ENCODE measurements at regions not wholly inside any gene's neighbourhood (a gene's known extent, or its start where the extent isn't known, plus 50 kb on each side); places are given as distances from the start of the nearest gene placed in this dataset.

GRCh38 chr11:115912484-115912945 is 408.3 kb upstream of the CADM1 start:
- peak; percentile 42 for DNase-seq

DNA sequence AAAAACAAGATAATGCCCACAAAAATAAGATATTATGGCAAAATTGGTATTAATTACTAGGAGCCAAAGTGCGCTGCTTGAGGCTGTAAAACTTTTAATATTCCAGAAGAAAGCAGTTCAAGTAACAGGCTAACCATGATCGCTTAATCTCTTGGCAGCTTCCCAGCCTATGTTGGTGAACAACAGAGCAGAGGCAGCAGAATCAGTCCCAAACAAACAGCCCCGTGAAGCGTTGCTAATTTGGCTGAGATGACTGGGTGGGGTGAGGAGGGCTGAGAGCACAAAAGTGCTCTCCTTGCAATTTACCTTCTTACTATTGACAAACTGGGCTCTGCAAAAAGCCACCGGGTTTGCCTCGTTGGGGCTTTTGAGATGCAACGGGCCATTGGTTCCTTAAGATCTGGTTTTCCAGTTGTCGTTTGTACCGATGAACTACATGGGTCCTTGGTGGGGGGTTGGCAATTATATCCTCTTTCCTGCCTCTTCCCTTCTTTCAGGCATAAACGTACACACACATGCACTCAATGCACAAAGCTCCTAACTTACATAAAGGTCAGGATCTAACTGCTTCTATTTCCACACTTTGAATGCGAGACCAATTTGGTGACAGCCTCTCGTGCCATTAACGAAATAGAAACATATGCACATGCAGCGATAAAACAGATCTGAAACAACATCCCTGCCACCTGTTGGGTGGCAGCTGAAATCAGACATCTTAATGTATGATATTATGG is 407.6 kb upstream of the CADM1 start:
- peak; percentile 42 for DNase-seq

GRCh38 chr11:115910379-115910778 is 406.2 kb upstream of the CADM1 start:
- DNase-seq: no peak

GRCh38 chr11:115906171-115906570 is 402.0 kb upstream of the CADM1 start:
- DNase-seq: no peak

DNA sequence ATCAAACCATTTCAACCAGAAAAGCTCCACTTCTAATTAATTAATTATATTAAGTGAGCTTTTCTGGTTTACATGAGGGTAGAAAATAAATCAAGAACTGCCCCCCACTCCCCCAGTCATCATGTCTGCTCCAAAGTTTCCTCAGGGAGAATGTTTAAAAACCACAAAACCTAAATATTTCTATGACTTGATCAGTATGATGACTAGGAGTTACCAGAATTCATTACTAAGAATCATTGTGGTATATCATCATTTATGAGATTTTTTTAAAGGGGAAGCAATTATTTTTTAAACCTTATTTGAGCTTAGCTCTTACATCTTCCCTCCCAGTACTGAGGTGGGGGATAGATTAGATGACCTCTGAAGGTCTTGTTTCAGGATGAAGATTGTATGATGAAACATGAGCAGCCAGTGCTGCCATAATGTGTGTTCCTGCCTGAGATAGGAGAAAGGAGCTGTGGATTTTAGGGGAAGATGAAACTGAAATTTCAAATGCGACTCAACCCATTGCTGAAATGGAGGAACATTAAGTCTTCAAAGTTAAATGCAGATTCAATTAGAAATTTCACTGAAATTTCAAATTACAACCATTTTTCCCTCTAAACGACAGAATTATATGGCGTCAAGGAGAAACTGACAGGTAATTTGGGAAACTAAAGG is 401.3 kb upstream of the CADM1 start:
- no peak for DNase-seq

GRCh38 chr11:115903179-115903578 is 399.0 kb upstream of the CADM1 start:
- DNase-seq: no peak

- DNase-seq: no peak
These were observed 396.9 kb upstream of the CADM1 start for GRCh38 chr11:115901069-115901468.

DNA sequence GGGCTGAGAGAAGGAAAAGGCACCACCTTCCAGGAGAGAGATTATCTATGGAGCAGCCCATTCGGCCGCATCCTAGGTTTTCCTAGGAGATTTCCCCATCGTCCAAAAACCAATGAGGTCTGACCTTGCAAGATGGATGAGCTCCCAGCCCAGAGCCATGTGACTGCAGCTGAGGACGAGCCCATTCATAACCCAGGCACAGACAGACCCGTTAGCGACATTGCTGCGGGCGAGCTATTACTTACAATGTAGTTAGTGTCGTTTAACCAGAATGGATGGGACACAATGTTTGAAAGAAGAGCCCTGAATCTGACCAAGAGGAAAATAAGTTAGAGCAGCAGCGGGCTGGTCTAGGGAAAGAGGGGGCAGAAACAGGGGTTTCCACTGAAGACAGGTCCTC is 395.9 kb upstream of the CADM1 start:
- no peak for DNase-seq

GRCh38 chr11:115897707-115898106 is 393.5 kb upstream of the CADM1 start:
- DNase-seq: no peak

DNA sequence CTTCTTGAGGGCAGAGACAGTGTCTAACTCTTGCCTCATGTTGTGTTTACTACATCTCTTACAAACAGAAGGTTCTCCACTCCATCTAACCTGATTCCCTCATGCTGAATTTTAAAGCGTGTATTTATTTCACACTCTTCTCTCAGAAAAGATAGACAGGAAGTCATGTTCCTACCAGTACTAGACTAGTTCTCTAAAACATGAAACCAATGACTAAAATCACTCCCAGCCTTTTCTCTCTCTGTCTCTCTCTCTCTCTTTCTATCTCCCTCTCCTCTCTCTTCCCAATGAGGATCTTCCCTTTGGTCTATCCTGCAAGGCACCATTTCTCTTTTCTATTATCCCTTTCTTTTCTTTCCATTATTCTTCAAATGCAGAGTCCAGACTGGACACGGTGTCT is 391.9 kb upstream of the CADM1 start:
- no peak for DNase-seq

- no peak for DNase-seq
These were observed 391.4 kb upstream of the CADM1 start for GRCh38 chr11:115895594-115895993.

DNA sequence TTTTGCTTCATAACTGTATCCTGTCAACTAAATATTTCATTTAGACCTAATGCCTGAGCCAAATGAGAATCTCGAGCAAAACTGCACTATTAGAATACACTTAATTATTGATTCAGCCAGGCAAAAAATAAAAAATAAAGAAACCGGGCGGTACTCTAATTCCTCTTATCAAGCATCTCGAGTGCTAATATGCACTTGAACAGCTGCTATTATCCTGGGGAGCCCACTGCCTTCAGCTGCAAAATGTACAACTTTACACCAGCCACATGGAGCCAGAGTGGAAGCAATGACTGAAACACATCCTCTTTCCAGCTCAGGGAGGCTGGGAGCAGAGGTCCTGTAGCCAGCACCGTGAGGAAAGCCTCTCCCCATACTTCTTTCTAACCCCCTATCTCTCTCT is 390.0 kb upstream of the CADM1 start:
- no peak for DNase-seq

DNA sequence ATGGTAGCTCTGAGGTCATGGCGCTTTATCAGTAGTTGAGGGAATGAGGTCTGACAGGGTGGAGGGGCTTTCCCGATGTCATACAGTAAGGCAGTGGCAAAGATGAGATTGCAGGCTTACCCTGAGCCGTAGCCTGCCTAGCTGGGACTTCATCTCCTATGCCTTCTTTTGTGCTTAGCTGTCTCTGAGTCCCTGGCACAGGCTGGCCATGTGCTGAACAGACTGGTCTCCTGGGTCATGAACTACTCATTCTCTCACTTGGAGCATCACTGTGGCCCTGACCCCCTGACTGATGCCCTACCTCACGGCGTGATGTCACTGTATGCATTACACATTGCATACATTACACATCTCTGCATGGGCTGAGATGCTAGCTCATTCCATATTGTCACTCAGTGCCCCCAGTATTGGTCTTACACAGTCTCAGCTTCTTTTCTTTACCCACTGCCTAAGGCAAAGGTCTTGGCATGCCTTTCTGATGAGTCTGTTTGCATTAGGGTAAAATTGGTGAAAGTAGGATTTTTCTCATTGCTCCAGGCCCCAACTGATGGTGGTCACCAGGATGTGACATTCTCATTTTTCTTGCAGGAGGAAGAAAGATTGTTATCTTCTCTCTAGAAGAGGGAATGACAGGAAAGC is 389.4 kb upstream of the CADM1 start:
- no peak for DNase-seq

DNA sequence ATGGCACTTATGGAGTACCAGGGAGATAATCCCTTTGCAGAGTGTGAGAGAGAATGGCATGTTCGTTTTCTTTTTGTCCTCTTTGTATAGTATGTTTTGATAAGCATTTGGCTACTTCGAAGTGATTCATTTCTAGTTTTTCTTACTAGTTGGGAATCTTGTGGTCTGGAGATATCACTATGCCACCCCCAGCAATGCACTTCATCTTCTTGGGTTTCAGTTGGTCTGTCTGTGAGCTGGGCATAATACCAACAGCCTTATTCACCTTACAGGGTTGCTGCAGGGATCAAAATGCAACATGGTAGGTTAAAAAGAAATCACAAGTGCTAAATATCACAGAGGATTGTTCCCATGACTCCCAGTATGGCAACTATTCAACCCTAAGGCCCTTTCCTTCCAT is 387.8 kb upstream of the CADM1 start:
- no peak for DNase-seq

DNA sequence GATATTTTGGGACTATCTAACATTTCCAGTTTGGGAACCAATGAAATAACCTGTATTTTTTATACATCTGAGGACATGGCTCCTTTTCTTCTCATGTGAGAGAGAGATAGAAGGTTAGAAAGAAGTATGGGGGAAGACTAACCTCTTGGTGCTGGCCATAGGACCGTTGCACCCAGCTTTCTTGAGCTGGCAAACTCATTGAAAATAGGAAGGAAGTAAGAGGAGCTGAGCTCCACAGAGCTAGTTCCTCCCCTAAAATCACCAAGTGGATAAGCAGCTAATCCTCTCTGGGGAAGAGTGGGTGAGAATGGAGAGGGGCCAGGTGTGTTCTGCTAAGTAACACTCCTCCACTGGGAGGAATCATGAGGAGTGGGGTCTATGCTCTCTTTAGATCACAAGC is 387.4 kb upstream of the CADM1 start:
- DNase-seq: no peak

DNA sequence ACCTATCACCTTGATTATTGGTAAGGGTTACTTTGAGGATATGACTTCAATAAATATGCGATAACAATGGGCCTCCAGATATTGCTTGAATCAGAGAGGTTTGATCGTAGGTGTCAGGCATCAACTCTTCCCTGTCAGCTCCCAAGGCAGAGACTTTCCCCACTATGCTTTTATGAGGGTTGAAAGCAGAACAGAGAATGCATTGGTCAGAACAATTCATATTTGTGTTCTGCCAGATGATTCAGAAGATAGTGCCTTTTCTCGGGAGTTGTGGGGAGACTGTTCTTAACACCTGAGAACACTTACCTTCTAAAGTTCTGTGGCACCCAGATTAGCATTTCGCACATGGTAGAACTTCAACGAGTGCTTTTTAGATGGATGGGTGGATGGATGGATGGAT is 386.3 kb upstream of the CADM1 start:
- DNase-seq: no peak

DNA sequence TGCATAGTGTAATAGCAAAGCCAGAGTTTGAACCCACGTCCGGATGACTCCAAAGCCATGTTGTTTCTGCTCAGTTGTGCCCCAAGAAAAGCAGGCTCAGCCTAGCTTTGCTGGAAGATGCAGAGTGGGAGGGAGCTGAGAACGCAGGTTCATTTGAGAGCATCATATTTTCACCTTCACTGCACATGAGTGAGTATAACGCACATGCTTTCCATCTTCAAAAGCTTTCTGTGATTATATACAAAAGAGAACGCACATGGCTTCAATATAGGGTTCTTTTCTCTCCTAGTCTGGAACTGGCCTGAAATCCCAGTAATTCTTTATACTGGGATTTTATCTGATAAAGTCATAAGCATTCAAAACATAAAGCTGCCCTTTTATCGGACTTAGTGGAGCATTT is 385.5 kb upstream of the CADM1 start:
- DNase-seq: no peak

- no peak for DNase-seq
These were observed 383.5 kb upstream of the CADM1 start for GRCh38 chr11:115887727-115888126.

DNA sequence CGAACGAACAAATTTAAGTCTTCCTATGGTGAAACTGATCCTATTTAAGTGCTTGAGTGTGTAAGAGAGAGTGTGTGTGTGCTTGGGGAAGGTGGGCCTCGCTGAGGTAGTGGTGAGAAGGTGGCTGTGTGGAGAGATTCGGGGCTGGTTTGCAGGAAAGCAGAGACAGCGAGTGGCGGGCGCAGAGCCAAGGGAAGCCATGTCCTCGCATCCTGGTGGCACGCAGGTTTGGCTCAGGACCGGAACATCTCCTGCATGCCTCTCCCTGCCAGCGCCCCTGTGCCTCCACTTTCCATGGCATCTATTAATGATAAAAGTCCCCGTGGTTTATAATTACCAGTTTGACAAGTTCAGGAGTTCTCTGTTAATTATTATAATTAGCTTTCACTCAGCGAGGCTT is 383.1 kb upstream of the CADM1 start:
- no peak for DNase-seq

DNA sequence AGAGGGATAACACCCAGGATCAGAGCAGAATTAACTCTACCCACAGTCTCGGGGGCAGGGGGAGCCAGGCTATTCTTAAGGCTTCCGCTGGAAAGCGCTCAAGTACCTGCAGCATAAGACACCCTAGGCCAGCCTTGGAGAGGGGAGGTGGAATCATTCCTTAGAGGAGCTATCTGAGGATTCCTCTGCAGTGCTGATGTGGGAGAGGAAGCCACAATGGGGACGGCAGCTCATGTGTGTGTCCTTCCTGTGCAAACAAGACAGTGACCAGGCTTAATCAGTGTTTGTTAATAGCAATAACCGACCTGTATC is 382.2 kb upstream of the CADM1 start:
- DNase-seq: no peak

DNA sequence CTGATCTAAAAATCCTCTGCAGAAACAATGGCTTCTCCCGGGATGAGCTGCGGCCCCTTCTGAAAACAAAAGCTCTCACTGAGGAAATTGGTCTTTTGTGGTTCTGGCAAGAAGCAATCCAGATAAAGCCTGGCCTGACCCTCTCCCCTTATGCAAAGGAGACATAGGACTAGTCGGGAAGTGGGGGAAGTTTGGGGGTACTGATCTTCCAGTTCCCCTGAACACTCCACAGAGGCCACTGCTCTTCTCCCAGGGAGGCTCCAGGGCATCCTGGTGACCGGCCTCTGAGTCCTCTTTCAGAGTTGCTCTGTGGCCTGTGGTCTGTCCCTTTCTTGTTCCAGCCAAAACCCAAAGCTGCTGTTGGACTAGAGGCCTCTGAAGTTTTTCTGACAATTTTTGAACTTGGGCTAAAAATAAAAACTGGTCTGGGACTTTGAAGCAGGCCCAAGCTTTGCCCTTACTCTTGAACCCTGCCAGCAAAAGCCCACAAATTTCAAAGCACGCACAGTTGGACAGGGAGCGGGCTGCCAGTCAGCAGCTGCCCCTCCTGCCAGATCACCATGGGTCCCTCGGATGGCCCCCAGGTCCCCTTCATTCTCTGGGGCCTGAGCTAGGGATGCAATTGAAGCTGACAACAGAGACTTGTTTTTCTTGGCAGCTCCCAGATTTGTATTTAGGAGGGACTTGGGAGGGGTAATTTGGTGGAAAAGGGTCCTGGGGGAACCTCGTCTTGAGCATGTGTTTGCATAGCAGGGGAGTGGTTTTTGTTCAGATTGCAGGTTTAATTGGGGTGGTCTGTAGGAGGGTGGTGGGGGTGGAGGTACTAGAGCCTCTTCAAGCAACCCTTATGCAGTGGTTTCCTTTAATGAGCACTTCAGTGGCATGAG is 381.6 kb upstream of the CADM1 start:
- no peak for DNase-seq

DNA sequence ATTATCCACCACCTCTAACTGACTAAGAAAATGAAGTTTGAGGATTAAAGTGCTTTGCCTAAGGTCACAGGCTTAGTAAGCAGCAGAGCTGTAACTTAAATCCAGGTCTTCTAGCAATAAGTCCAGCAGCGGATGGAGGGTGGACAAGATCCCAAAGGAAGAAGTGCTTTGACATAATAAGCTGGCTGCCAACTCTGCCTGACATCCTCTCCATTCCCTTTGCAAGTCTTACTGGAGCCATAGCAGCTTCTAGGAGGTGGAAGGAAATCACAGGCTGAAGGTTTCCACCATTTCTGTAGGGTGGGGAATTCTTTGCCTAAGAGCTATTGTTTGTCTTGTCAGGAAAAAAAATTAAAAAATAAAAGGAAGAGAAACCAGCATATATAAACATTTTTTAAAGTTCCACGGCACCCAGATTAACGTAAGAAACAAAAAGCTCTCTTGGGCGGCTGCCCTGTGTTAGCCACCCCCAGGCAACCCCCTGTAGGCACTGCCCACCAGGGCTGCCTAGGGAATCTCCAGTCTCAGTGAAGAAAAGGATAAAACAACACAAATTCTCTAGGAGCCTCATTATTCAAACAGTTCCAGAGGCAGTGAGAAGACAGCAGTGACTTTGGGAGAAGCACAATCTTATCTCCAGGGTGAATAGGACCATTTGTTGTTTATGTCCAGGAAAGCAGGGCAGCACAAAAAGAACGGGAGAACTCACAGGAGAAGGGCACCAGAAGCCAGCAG is 380.8 kb upstream of the CADM1 start:
- no peak for DNase-seq

- no peak for DNase-seq
These were observed 370.6 kb upstream of the CADM1 start for GRCh38 chr11:115874843-115875242.

All from DMS153 (cell line).